ENCODE measurements at regions not wholly inside any gene's neighbourhood (a gene's known extent, or its start where the extent isn't known, plus 50 kb on each side); places are given as distances from the start of the nearest gene placed in this dataset.

DNA sequence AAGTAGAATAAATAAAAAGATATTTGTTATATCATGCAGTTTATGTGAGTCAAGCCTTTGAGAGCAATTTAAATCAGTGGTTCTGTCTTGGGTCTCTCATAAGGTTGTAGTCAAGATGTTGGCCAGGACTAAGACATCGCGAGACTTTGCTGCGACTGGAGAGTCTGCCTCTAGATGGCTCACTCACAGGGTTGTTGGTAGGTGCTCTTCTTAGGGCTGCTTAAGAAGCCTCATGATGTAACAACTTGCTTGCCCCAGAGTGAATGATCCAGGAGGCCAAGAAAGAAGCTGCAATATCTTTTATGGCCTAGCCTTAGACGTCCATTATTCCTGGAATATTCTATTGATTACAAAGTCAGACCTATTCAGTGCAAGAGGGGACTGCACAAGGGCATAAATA is 73.1 kb upstream of the CACHD1 start:
- TF ChIP-seq, protein P1, sequence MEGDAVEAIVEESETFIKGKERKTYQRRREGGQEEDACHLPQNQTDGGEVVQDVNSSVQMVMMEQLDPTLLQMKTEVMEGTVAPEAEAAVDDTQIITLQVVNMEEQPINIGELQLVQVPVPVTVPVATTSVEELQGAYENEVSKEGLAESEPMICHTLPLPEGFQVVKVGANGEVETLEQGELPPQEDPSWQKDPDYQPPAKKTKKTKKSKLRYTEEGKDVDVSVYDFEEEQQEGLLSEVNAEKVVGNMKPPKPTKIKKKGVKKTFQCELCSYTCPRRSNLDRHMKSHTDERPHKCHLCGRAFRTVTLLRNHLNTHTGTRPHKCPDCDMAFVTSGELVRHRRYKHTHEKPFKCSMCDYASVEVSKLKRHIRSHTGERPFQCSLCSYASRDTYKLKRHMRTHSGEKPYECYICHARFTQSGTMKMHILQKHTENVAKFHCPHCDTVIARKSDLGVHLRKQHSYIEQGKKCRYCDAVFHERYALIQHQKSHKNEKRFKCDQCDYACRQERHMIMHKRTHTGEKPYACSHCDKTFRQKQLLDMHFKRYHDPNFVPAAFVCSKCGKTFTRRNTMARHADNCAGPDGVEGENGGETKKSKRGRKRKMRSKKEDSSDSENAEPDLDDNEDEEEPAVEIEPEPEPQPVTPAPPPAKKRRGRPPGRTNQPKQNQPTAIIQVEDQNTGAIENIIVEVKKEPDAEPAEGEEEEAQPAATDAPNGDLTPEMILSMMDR (IDR thresholded peaks at IDR 0.05): no peak
- TF ChIP-seq POLR2A (IDR thresholded peaks at IDR 0.05): no peak
